SK-N-SH treated with all-trans-retinoic acid at 6 μM for 48 hours (cell line): ENCODE measurements at regions not wholly inside any gene's neighbourhood (a gene's known extent, or its start where the extent isn't known, plus 50 kb on each side); places are given as distances from the start of the nearest gene placed in this dataset.

Experiments used
- ATAC-seq: fragments of 200-7000 bp; cut with Tn5 transposase; 3 replicates; pipeline ENCODE4 v1.9.1; 2020; ENCODE audit warnings: mild to moderate bottlenecking, moderate library complexity
- ARNTL ChIP-seq: fragments of 450-650 bp; formaldehyde crosslinking; IDR thresholded peaks from 2 replicates; pipeline ENCODE4 v1.5.0; 2020; ENCODE audit warnings: low read depth, mild to moderate bottlenecking, moderate library complexity, borderline replicate concordance
- BACH2 ChIP-seq: fragments of 250-450 bp; sonication (Bioruptor Pico); IDR thresholded peaks from 2 replicates; pipeline ENCODE4 v1.9.0; 2021; ENCODE audit warnings: mild to moderate bottlenecking, borderline replicate concordance
- CSDC2 ChIP-seq: fragments of 250-450 bp; sonication (Bioruptor Pico); IDR thresholded peaks from 2 replicates; pipeline ENCODE4 v1.5.0; 2020; ENCODE audit warnings: mild to moderate bottlenecking, moderate library complexity
- ESRRG ChIP-seq: fragments of 250-450 bp; sonication (Bioruptor Pico); IDR thresholded peaks from 2 replicates; pipeline ENCODE4 v1.6.1; 2021; ENCODE audit warnings: mild to moderate bottlenecking
- GLIS3 ChIP-seq: fragments of 250-450 bp; sonication (Bioruptor Pico); IDR thresholded peaks from 2 replicates; pipeline ENCODE4 v1.5.0; 2020; ENCODE audit warnings: mild to moderate bottlenecking, moderate library complexity
- ISL1 ChIP-seq: fragments of 250-450 bp; sonication (Bioruptor Pico); IDR thresholded peaks from 2 replicates; pipeline ENCODE4 v2.1.2; 2022; ENCODE audit warnings: mild to moderate bottlenecking, moderate library complexity
- OSR1 ChIP-seq: fragments of 250-450 bp; sonication (Bioruptor Pico); IDR thresholded peaks from 2 replicates; pipeline ENCODE4 v1.8.0; 2022; ENCODE audit warnings: moderate library complexity, mild to moderate bottlenecking, inconsistent platforms
- PPARA ChIP-seq: fragments of 250-450 bp; sonication (Bioruptor Pico); IDR thresholded peaks from 2 replicates; pipeline ENCODE4 v1.5.0; 2020; ENCODE audit warnings: mild to moderate bottlenecking, borderline replicate concordance
- RARB ChIP-seq: fragments of 250-450 bp; sonication (Bioruptor Pico); IDR thresholded peaks from 2 replicates; pipeline ENCODE4 v1.8.0; 2021; ENCODE audit warnings: mild to moderate bottlenecking, moderate library complexity
- TCF4 ChIP-seq: fragments of 250-450 bp; sonication (Bioruptor Pico); IDR thresholded peaks from 2 replicates; pipeline ENCODE4 v1.8.0; 2021; ENCODE audit warnings: mild to moderate bottlenecking, moderate library complexity, borderline replicate concordance
- TOX ChIP-seq: fragments of 250-450 bp; sonication (Bioruptor Pico); IDR thresholded peaks from 2 replicates; pipeline ENCODE4 v1.8.0; 2021; ENCODE audit warnings: mild to moderate bottlenecking, moderate library complexity, borderline replicate concordance
- ZC3H10 ChIP-seq: fragments of 250-450 bp; sonication (Bioruptor Pico); IDR thresholded peaks from 2 replicates; pipeline ENCODE4 v1.5.1; 2021; ENCODE audit warnings: mild to moderate bottlenecking, moderate library complexity
- ZFP3 ChIP-seq: fragments of 250-450 bp; sonication (Bioruptor Pico); IDR thresholded peaks from 2 replicates; pipeline ENCODE4 v1.5.0; 2020; ENCODE audit warnings: mild to moderate bottlenecking, moderate library complexity
- ZFP30 ChIP-seq: fragments of 450-650 bp; formaldehyde crosslinking; IDR thresholded peaks from 2 replicates; pipeline ENCODE4 v1.5.0; 2022; ENCODE audit warnings: mild to moderate bottlenecking, moderate library complexity
- ZNF565 ChIP-seq: fragments of 450-650 bp; formaldehyde crosslinking; conservative IDR thresholded peaks from 2 replicates; pipeline ENCODE4 v1.5.0; 2020; ENCODE audit warnings: low read depth, mild to moderate bottlenecking, moderate library complexity
- ZNF70 ChIP-seq: fragments of 450-650 bp; formaldehyde crosslinking; IDR thresholded peaks from 2 replicates; pipeline ENCODE4 v1.5.0; 2020; ENCODE audit warnings: mild to moderate bottlenecking, moderate library complexity
- ZNF8 ChIP-seq: fragments of 450-650 bp; formaldehyde crosslinking; IDR thresholded peaks from 2 replicates; pipeline ENCODE4 v1.5.0; 2020; ENCODE audit warnings: mild to moderate bottlenecking, moderate library complexity
- TF ChIP-seq, protein P1 (sequence below): fragments of 250-450 bp; sonication (Bioruptor Pico); IDR thresholded peaks from 2 replicates; pipeline ENCODE4 v1.8.0; 2020; ENCODE audit warnings: mild to moderate bottlenecking, moderate library complexity, borderline replicate concordance
- TF ChIP-seq, protein P2 (sequence below): fragments of 250-450 bp; sonication (Bioruptor Pico); IDR thresholded peaks from 2 replicates; pipeline ENCODE4 v1.8.0; 2021; ENCODE audit warnings: low read depth, mild to moderate bottlenecking, moderate library complexity, borderline replicate concordance
- TF ChIP-seq, protein P3 (sequence below): fragments of 250-450 bp; sonication (Bioruptor Pico); IDR thresholded peaks from 2 replicates; pipeline ENCODE4 v1.5.1; 2020; ENCODE audit warnings: low read depth, mild to moderate bottlenecking, moderate library complexity
- TF ChIP-seq, protein P4 (sequence below): fragments of 250-450 bp; sonication (Bioruptor Pico); IDR thresholded peaks from 2 replicates; pipeline ENCODE4 v1.5.0; 2020; ENCODE audit warnings: mild to moderate bottlenecking, moderate library complexity
- TF ChIP-seq, protein P5 (sequence below): fragments of 250-450 bp; sonication (Bioruptor Pico); IDR thresholded peaks from 2 replicates; pipeline ENCODE4 v1.5.1; 2021; ENCODE audit warnings: mild to moderate bottlenecking, moderate library complexity

DNA sequence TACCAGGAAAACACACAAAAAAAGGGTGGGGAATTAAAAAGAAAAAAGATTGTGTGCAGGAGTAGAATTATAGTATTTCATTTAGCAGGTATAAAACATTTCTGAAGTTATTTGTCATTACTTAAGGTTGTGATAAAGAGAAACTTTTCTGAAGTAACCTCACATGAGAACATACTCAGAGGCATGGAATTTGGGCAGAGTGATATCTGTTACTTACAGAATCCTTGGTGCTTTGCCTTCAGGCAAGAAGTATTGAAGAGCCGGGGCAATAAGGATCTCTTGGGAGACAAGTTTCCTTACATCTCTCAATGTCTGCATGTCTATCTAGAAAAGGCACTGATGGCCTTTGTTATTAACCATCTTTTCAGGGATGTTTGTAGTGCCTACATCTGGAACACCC, 179.7 kb upstream of the ROBO1 start:
- ATAC-seq, result no peak
- TF ChIP-seq BACH2 (no peak), ZC3H10 (CRISPR knock-in tag) (no peak), PPARA (CRISPR knock-in tag) (no peak), GLIS3 (CRISPR knock-in tag) (no peak), TCF4 (CRISPR knock-in tag) (no peak)
- TF ChIP-seq, protein P1, sequence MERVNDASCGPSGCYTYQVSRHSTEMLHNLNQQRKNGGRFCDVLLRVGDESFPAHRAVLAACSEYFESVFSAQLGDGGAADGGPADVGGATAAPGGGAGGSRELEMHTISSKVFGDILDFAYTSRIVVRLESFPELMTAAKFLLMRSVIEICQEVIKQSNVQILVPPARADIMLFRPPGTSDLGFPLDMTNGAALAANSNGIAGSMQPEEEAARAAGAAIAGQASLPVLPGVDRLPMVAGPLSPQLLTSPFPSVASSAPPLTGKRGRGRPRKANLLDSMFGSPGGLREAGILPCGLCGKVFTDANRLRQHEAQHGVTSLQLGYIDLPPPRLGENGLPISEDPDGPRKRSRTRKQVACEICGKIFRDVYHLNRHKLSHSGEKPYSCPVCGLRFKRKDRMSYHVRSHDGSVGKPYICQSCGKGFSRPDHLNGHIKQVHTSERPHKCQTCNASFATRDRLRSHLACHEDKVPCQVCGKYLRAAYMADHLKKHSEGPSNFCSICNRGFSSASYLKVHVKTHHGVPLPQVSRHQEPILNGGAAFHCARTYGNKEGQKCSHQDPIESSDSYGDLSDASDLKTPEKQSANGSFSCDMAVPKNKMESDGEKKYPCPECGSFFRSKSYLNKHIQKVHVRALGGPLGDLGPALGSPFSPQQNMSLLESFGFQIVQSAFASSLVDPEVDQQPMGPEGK (CRISPR knock-in tag), result no peak
- TF ChIP-seq, protein P2, sequence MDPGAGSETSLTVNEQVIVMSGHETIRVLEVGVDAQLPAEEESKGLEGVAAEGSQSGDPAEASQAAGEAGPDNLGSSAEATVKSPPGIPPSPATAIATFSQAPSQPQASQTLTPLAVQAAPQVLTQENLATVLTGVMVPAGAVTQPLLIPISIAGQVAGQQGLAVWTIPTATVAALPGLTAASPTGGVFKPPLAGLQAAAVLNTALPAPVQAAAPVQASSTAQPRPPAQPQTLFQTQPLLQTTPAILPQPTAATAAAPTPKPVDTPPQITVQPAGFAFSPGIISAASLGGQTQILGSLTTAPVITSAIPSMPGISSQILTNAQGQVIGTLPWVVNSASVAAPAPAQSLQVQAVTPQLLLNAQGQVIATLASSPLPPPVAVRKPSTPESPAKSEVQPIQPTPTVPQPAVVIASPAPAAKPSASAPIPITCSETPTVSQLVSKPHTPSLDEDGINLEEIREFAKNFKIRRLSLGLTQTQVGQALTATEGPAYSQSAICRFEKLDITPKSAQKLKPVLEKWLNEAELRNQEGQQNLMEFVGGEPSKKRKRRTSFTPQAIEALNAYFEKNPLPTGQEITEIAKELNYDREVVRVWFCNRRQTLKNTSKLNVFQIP (CRISPR knock-in tag), result no peak
- TF ChIP-seq, protein P3, sequence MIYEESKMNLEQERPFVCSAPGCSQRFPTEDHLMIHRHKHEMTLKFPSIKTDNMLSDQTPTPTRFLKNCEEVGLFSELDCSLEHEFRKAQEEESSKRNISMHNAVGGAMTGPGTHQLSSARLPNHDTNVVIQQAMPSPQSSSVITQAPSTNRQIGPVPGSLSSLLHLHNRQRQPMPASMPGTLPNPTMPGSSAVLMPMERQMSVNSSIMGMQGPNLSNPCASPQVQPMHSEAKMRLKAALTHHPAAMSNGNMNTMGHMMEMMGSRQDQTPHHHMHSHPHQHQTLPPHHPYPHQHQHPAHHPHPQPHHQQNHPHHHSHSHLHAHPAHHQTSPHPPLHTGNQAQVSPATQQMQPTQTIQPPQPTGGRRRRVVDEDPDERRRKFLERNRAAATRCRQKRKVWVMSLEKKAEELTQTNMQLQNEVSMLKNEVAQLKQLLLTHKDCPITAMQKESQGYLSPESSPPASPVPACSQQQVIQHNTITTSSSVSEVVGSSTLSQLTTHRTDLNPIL (CRISPR knock-in tag), result no peak

DNA sequence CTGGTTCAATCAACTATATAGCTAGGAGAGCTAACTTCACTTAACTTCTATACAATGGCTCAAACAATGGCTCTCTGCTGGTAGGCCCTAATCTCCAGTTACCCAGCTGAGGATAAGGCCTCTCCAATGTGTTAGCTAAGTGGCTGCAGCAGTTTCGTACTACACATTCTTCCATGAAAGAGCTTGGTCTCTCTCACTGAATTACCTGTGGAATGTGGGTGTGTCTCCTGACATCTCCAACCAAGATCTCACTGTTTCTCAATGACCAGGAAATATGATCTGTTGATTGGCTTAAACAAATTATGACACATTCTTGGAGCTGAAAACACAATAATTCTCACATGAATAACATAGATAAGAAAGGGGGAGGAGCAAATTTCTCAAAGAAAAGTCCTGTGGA, 169.8 kb upstream of the ROBO1 start:
- ATAC-seq, result no peak

DNA sequence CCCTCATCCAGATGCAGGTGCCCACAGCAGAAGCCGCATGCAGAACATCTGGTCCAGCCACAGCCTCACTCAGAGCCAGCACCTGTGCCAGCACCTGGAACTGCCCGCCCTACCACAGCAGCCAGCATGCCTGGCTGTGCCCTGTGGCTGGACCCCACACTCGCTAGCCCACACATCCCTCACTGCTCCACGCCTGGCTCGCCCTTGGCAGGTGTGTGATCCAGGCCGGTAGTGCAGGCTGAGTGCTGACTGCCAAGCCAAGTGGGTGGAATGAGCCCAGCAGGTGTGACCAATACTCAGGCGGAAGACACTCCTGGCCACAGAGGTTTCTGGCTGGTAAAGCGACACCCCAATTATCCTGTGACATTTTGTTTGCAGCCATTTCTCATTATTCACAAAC, 162.4 kb upstream of the ROBO1 start:
- no peak for ATAC-seq
- TF ChIP-seq ZC3H10 (CRISPR knock-in tag) (no peak), BACH2 (no peak), ISL1 (CRISPR knock-in tag) (no peak), ZFP3 (CRISPR knock-in tag) (no peak), ZNF565 (CRISPR knock-in tag) (no peak), TOX (CRISPR knock-in tag) (no peak), ARNTL (no peak), CSDC2 (CRISPR knock-in tag) (no peak), ZNF8 (no peak), GLIS3 (CRISPR knock-in tag) (no peak), ZFP30 (CRISPR knock-in tag) (no peak), ZNF70 (no peak), TCF4 (CRISPR knock-in tag) (no peak), ESRRG (CRISPR knock-in tag) (no peak), PPARA (CRISPR knock-in tag) (no peak), OSR1 (CRISPR knock-in tag) (no peak)
- TF ChIP-seq, protein P1 (CRISPR knock-in tag), result no peak
- TF ChIP-seq, protein P4, sequence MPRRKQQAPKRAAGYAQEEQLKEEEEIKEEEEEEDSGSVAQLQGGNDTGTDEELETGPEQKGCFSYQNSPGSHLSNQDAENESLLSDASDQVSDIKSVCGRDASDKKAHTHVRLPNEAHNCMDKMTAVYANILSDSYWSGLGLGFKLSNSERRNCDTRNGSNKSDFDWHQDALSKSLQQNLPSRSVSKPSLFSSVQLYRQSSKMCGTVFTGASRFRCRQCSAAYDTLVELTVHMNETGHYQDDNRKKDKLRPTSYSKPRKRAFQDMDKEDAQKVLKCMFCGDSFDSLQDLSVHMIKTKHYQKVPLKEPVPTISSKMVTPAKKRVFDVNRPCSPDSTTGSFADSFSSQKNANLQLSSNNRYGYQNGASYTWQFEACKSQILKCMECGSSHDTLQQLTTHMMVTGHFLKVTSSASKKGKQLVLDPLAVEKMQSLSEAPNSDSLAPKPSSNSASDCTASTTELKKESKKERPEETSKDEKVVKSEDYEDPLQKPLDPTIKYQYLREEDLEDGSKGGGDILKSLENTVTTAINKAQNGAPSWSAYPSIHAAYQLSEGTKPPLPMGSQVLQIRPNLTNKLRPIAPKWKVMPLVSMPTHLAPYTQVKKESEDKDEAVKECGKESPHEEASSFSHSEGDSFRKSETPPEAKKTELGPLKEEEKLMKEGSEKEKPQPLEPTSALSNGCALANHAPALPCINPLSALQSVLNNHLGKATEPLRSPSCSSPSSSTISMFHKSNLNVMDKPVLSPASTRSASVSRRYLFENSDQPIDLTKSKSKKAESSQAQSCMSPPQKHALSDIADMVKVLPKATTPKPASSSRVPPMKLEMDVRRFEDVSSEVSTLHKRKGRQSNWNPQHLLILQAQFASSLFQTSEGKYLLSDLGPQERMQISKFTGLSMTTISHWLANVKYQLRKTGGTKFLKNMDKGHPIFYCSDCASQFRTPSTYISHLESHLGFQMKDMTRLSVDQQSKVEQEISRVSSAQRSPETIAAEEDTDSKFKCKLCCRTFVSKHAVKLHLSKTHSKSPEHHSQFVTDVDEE (CRISPR knock-in tag), result no peak
- TF ChIP-seq, protein P3 (CRISPR knock-in tag), result no peak

More for the DNA sequence above, 169.8 kb upstream of the ROBO1 start:
- TF ChIP-seq ESRRG (CRISPR knock-in tag) (no peak), OSR1 (CRISPR knock-in tag) (no peak), RARB (CRISPR knock-in tag) (no peak)
- TF ChIP-seq, protein P5, sequence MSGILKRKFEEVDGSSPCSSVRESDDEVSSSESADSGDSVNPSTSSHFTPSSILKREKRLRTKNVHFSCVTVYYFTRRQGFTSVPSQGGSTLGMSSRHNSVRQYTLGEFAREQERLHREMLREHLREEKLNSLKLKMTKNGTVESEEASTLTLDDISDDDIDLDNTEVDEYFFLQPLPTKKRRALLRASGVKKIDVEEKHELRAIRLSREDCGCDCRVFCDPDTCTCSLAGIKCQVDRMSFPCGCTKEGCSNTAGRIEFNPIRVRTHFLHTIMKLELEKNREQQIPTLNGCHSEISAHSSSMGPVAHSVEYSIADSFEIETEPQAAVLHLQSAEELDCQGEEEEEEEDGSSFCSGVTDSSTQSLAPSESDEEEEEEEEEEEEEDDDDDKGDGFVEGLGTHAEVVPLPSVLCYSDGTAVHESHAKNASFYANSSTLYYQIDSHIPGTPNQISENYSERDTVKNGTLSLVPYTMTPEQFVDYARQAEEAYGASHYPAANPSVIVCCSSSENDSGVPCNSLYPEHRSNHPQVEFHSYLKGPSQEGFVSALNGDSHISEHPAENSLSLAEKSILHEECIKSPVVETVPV (CRISPR knock-in tag), result no peak
- TF ChIP-seq, all 23 proteins: peak for 0
